ENCODE measurements at regions not wholly inside any gene's neighbourhood (a gene's known extent, or its start where the extent isn't known, plus 50 kb on each side); places are given as distances from the start of the nearest gene placed in this dataset.

- no peak for TF ChIP-seq POLR2AphosphoS5 (IDR thresholded peaks at IDR 0.05; ENCODE audit: borderline replicate concordance, low read depth, low read length)
- TF ChIP-seq EZH2 (IDR thresholded peaks at IDR 0.05) = no peak
- no peak for TF ChIP-seq FOXP2 (optimal IDR thresholded peaks at IDR 0.05; ENCODE audit: control extremely low read depth, extremely low read length, insufficient read depth)
Observed at GRCh38 chr4:180141734-180142133, 2101.5 kb upstream of the TENM3 start.
